ENCODE measurements at regions not wholly inside any gene's neighbourhood (a gene's known extent, or its start where the extent isn't known, plus 50 kb on each side); places are given as distances from the start of the nearest gene placed in this dataset.

GRCh38 chr13:88919970-88920628 lies 1248.9 kb downstream of the SLITRK5 start (continued):
- TF ChIP-seq GABPA (IDR thresholded peaks at IDR 0.05 in 1 of 2, conservative IDR thresholded peaks at IDR 0.05 in 1 of 2) (no peak), MAX (IDR thresholded peaks at IDR 0.05) (no peak)
- TF ChIP-seq, protein P1, sequence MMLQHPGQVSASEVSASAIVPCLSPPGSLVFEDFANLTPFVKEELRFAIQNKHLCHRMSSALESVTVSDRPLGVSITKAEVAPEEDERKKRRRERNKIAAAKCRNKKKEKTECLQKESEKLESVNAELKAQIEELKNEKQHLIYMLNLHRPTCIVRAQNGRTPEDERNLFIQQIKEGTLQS (IDR thresholded peaks at IDR 0.05), result no peak

- 55% methylated on average over 3 of the region's 3 CpGs for WGBS
- Histone ChIP-seq H3K9ac (ENCODE audit: low read depth in 1 of 2, low read length in 2 of 2) (no peak overlapping the region), H3K36me3 (ENCODE audit: control insufficient read depth in 4 of 4, insufficient read depth in 3 of 4, low read depth in 1 of 4, low read length in 3 of 4) (no peaks in the 10 kb centered on the region), H3K4me1 (ENCODE audit: control insufficient read depth in 4 of 4, insufficient read depth in 4 of 4, low read length in 3 of 4) (no peaks in the 10 kb centered on the region), H3K9me3 (ENCODE audit: control insufficient read depth in 4 of 4, low read length in 3 of 4) (peaks cover 0 to 3% (median 1%) of the 10 kb centered on the region in 4 donors), H3K27ac (ENCODE audit: low read depth in 1 of 2, low read length in 2 of 2) (no peak overlapping the region), H3K4me3 (ENCODE audit: low read depth in 1 of 3, low read length in 3 of 3) (no peak overlapping the region), H3K27me3 (ENCODE audit: control insufficient read depth in 4 of 4, insufficient read depth in 4 of 4, low read length in 3 of 4) (no peaks in the 10 kb centered on the region)
- TF ChIP-seq FOXA1 (IDR thresholded peaks at IDR 0.05), result no peak
- TF ChIP-seq TAF1 (conservative IDR thresholded peaks at IDR 0.05), result no peak
- no peak for TF ChIP-seq JUND (IDR thresholded peaks at IDR 0.05)
- TF ChIP-seq YY1 (IDR thresholded peaks at IDR 0.05), result no peak
- TF ChIP-seq HNF4A (conservative IDR thresholded peaks at IDR 0.05), result no peak
- no peak for DNase-seq (ENCODE audit: low spot score)
Observed at GRCh38 chr13:88925954-88926353, 1254.8 kb downstream of the SLITRK5 start.

DNA sequence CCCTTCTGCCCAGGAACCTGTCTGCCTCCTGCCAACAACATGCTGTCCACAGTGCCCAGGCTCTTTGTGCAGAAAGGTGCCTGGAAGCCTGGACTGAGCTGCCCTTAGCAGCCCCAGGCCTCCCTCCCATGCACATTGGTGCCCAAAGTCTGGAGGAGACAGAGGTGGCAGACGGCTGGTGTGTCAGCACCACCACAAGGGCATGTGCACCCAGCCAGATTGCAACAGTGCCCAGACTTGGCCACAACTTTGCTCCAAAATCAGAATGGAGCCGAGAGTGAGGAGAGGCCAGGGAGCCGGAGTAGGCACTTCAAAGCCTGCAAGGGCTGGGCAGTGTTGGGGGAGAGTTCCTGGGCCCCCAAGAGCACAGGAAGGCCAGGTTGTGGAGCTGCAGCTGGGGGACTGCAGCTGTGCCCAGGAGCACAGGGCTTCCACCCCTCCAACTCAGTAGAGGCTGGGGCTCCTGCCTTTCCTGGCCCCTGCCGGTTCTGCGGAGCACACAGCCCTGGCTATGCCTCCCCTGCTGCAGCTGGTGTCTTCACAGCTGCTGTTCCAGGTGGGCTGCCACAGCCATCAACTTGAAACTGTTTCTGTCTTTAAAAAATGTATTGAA lies 1255.8 kb downstream of the SLITRK5 start:
- DNase-seq (ENCODE audit: low spot score), result no peak
- WGBS, result 77% methylated on average over 5 of the region's 5 CpGs
- no peak overlapping the region for H3K4me3 ChIP-seq (ENCODE audit: low read depth in 1 of 3, low read length in 3 of 3)
- no peaks in the 10 kb centered on the region for H3K36me3 ChIP-seq (ENCODE audit: control insufficient read depth in 4 of 4, insufficient read depth in 3 of 4, low read depth in 1 of 4, low read length in 3 of 4)
- no peak overlapping the region for H3K27ac ChIP-seq (ENCODE audit: low read depth in 1 of 2, low read length in 2 of 2)
- no peaks in the 10 kb centered on the region for H3K27me3 ChIP-seq (ENCODE audit: control insufficient read depth in 4 of 4, insufficient read depth in 4 of 4, low read length in 3 of 4)
- no peaks in the 10 kb centered on the region for H3K4me1 ChIP-seq (ENCODE audit: control insufficient read depth in 4 of 4, insufficient read depth in 4 of 4, low read length in 3 of 4)
- peaks cover 0 to 3% (median 1%) of the 10 kb centered on the region in 4 donors for H3K9me3 ChIP-seq (ENCODE audit: control insufficient read depth in 4 of 4, low read length in 3 of 4)
- TF ChIP-seq TAF1 (conservative IDR thresholded peaks at IDR 0.05), result no peak
- TF ChIP-seq JUND (IDR thresholded peaks at IDR 0.05), result no peak
- TF ChIP-seq, protein P1 (IDR thresholded peaks at IDR 0.05), result no peak
- no peak for TF ChIP-seq FOXA2 (IDR thresholded peaks at IDR 0.05)
- no peak for TF ChIP-seq EGR1 (IDR thresholded peaks at IDR 0.05; ENCODE audit: low read depth in 2 of 2)
- no peak for TF ChIP-seq GABPA (IDR thresholded peaks at IDR 0.05 in 1 of 2, conservative IDR thresholded peaks at IDR 0.05 in 1 of 2)
- TF ChIP-seq SP1 (IDR thresholded peaks at IDR 0.05), result no peak
- no peak for TF ChIP-seq RAD21 (IDR thresholded peaks at IDR 0.05)
- TF ChIP-seq HNF4A (conservative IDR thresholded peaks at IDR 0.05), result no peak
- no peak for TF ChIP-seq RXRA (IDR thresholded peaks at IDR 0.05)
- no peak for TF ChIP-seq HNF4G (IDR thresholded peaks at IDR 0.05)
- no peak overlapping the region for H3K9ac ChIP-seq (ENCODE audit: low read depth in 1 of 2, low read length in 2 of 2)

DNA sequence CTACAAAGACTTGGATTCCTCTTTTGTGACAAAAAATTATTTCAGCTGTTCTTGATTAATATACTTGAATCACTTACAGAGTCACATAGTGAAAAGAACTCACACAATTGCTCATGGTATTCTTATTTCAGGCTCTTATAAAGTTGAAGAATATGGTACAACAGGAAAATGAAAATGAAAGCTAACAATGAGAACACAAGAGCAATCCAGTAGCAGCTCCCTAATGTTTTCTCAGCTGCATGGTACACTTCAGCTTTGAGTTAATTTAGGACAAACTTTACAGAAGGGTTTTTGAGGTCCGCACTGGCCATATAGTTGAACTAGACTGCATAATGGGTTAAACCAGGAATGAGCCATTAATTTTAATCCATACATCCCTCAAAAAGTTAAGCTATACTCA lies 1261.8 kb downstream of the SLITRK5 start:
- no peaks in the 10 kb centered on the region for H3K36me3 ChIP-seq (ENCODE audit: control insufficient read depth in 4 of 4, insufficient read depth in 3 of 4, low read depth in 1 of 4, low read length in 3 of 4)
- TF ChIP-seq HNF4G (IDR thresholded peaks at IDR 0.05) (no peak), GABPA (IDR thresholded peaks at IDR 0.05 in 1 of 2, conservative IDR thresholded peaks at IDR 0.05 in 1 of 2) (no peak), RAD21 (IDR thresholded peaks at IDR 0.05) (no peak), TAF1 (conservative IDR thresholded peaks at IDR 0.05) (no peak), JUND (IDR thresholded peaks at IDR 0.05) (no peak), NR2F2 (IDR thresholded peaks at IDR 0.05) (no peak), RXRA (IDR thresholded peaks at IDR 0.05) (no peak), YY1 (IDR thresholded peaks at IDR 0.05) (no peak)
- TF ChIP-seq, protein P1 (IDR thresholded peaks at IDR 0.05), result no peak
- H3K27me3 ChIP-seq (ENCODE audit: control insufficient read depth in 4 of 4, insufficient read depth in 4 of 4, low read length in 3 of 4), result no peaks in the 10 kb centered on the region
- no peaks in the 10 kb centered on the region for H3K4me1 ChIP-seq (ENCODE audit: control insufficient read depth in 4 of 4, insufficient read depth in 4 of 4, low read length in 3 of 4)
- no peak for DNase-seq (ENCODE audit: low spot score)
- no peak overlapping the region for H3K27ac ChIP-seq (ENCODE audit: low read depth in 1 of 2, low read length in 2 of 2)
- no peak overlapping the region for H3K9ac ChIP-seq (ENCODE audit: low read depth in 1 of 2, low read length in 2 of 2)
- H3K4me3 ChIP-seq (ENCODE audit: low read depth in 1 of 3, low read length in 3 of 3), result no peak overlapping the region
- H3K9me3 ChIP-seq (ENCODE audit: control insufficient read depth in 4 of 4, low read length in 3 of 4), result no peaks in the 10 kb centered on the region
- 74% methylated on average over 1 of the region's 1 CpG for WGBS

Measured in liver (tissue), 7 donors.